IMR-90 (cell line): ENCODE measurements at regions not wholly inside any gene's neighbourhood (a gene's known extent, or its start where the extent isn't known, plus 50 kb on each side); places are given as distances from the start of the nearest gene placed in this dataset.

Experiments
- CEBPB ChIP-seq: IDR thresholded peaks from 2 replicates; pipeline ENCODE4 v1.6.1; 2012; ENCODE audit warnings: low read depth, low read length, improper control_type of control experiment
- FOS ChIP-seq: fragments of 150-350 bp; IDR thresholded peaks from 2 replicates; pipeline ENCODE4 v1.6.1; 2016; ENCODE audit warnings: low read depth, low read length
- MXI1 ChIP-seq: IDR thresholded peaks from 2 replicates; pipeline ENCODE4 v1.6.1; 2012; ENCODE audit warnings: low read depth, mild to moderate bottlenecking, low read length, moderate library complexity, borderline replicate concordance
- POLR2A ChIP-seq: IDR thresholded peaks from 2 replicates; pipeline ENCODE4 v1.6.1; 2012; ENCODE audit warnings: mild to moderate bottlenecking, low read depth, low read length
- RAD21 ChIP-seq: IDR thresholded peaks from 2 replicates; pipeline ENCODE4 v1.6.1; 2012; ENCODE audit warnings: low read length, improper control_type of control experiment
- RFX5 ChIP-seq: IDR thresholded peaks from 2 replicates; pipeline ENCODE4 v1.8.0; 2012; ENCODE audit warnings: low read depth, mild to moderate bottlenecking, low read length, moderate library complexity
- TF ChIP-seq, protein P1 (sequence below): conservative IDR thresholded peaks from 2 replicates; pipeline ENCODE4 v1.5.1; 2012; ENCODE audit warnings: mild to moderate bottlenecking, low read depth, low read length, improper control_type of control experiment
- TF ChIP-seq, protein P2 (sequence below): fragments of 150-350 bp; IDR thresholded peaks from 2 replicates; pipeline ENCODE4 v1.6.1; 2017; ENCODE audit warnings: mild to moderate bottlenecking, antibody characterized with exemption, low read length, low read depth
- TF ChIP-seq, protein P3 (sequence below): fragments of 150-350 bp; IDR thresholded peaks from 2 replicates; pipeline ENCODE4 v1.6.1; 2016; ENCODE audit warnings: low read depth, mild to moderate bottlenecking, low read length, moderate library complexity, borderline replicate concordance

DNA sequence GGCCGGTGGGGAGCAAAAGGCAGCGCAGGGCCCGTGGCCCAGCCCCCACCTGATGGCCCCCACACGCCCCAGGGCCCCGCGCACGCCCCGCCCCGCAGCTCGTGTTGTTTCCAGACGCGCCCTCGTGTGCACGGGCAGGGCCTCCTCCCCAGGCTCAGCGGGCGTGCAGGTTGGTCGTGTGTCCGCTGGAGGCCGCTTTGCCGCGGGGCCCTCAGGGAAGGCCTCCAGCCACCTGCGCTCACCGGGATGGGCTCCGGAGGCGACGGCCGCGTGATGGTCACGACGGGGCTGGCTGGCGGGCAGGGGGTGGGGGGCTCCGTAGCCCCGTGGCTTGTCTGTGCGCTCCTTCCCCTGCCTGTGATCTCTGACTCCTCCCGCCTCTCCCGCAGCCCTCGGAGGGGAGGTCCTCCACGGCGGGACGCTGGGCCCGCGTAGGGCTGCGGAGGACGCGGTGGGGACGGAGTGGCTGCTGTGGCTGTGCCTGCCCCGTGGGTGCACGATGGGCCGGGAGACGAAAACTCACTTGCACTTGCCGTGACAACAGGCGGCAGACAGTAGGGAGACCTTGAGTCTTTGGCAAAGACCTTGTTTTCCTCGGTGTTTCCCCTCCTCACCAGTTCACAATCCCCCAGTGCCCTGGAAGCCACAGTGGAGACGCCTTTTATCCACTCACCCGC is 67.1 kb downstream of the RTP5 start:
- TF ChIP-seq MXI1 (no peak), POLR2A (no peak), CEBPB (no peak), RFX5 (no peak), RAD21 (no peak), FOS (no peak)
- TF ChIP-seq, protein P1, sequence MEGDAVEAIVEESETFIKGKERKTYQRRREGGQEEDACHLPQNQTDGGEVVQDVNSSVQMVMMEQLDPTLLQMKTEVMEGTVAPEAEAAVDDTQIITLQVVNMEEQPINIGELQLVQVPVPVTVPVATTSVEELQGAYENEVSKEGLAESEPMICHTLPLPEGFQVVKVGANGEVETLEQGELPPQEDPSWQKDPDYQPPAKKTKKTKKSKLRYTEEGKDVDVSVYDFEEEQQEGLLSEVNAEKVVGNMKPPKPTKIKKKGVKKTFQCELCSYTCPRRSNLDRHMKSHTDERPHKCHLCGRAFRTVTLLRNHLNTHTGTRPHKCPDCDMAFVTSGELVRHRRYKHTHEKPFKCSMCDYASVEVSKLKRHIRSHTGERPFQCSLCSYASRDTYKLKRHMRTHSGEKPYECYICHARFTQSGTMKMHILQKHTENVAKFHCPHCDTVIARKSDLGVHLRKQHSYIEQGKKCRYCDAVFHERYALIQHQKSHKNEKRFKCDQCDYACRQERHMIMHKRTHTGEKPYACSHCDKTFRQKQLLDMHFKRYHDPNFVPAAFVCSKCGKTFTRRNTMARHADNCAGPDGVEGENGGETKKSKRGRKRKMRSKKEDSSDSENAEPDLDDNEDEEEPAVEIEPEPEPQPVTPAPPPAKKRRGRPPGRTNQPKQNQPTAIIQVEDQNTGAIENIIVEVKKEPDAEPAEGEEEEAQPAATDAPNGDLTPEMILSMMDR: no peak
- TF ChIP-seq, protein P2, sequence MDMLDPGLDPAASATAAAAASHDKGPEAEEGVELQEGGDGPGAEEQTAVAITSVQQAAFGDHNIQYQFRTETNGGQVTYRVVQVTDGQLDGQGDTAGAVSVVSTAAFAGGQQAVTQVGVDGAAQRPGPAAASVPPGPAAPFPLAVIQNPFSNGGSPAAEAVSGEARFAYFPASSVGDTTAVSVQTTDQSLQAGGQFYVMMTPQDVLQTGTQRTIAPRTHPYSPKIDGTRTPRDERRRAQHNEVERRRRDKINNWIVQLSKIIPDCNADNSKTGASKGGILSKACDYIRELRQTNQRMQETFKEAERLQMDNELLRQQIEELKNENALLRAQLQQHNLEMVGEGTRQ: no peak
- TF ChIP-seq, protein P3, sequence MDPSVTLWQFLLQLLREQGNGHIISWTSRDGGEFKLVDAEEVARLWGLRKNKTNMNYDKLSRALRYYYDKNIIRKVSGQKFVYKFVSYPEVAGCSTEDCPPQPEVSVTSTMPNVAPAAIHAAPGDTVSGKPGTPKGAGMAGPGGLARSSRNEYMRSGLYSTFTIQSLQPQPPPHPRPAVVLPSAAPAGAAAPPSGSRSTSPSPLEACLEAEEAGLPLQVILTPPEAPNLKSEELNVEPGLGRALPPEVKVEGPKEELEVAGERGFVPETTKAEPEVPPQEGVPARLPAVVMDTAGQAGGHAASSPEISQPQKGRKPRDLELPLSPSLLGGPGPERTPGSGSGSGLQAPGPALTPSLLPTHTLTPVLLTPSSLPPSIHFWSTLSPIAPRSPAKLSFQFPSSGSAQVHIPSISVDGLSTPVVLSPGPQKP: no peak
